ENCODE measurements at regions not wholly inside any gene's neighbourhood (a gene's known extent, or its start where the extent isn't known, plus 50 kb on each side); places are given as distances from the start of the nearest gene placed in this dataset.
"Not testable (repeated sequence)": the region's sequence is repeated elsewhere in the genome, so short reads cannot be mapped to it uniquely, and the experiment has no call there.

GRCh38 chr2:106339609-106340008 lies 128.6 kb downstream of the RGPD3 start:
- DNase-seq: no peak

GRCh38 chr2:106339132-106339531 lies 129.1 kb downstream of the RGPD3 start:
- no peak for DNase-seq

- DNase-seq: no peak
These were observed 130.2 kb downstream of the RGPD3 start for GRCh38 chr2:106338043-106338442.

GRCh38 chr2:106336737-106337136 lies 131.5 kb downstream of the RGPD3 start:
- DNase-seq: no peak

- DNase-seq: no peak
These were observed 132.1 kb downstream of the RGPD3 start for GRCh38 chr2:106336108-106336507.

GRCh38 chr2:106334802-106335201 lies 133.4 kb downstream of the RGPD3 start:
- no peak for DNase-seq

- DNase-seq: not testable (repeated sequence)
These were observed 134.8 kb downstream of the RGPD3 start for GRCh38 chr2:106333253-106333873.

- no peak for DNase-seq
These were observed 136.2 kb downstream of the RGPD3 start for GRCh38 chr2:106332054-106332453.

GRCh38 chr2:106330384-106331261 lies 136.5 kb upstream of the UXS1 start:
- not testable (repeated sequence) for DNase-seq

GRCh38 chr2:106323337-106324013 lies 129.4 kb upstream of the UXS1 start:
- no peak for DNase-seq

GRCh38 chr2:106322281-106322680 lies 128.2 kb upstream of the UXS1 start:
- DNase-seq: no peak

GRCh38 chr2:106320439-106320838 lies 126.3 kb upstream of the UXS1 start:
- DNase-seq: not testable (repeated sequence)

GRCh38 chr2:106316915-106317314 lies 122.8 kb upstream of the UXS1 start:
- no peak for DNase-seq

GRCh38 chr2:106314444-106314843 lies 120.3 kb upstream of the UXS1 start:
- DNase-seq: no peak

GRCh38 chr2:106311041-106311370 lies 116.9 kb upstream of the UXS1 start:
- no peak for DNase-seq

GRCh38 chr2:106307860-106308259 lies 113.8 kb upstream of the UXS1 start:
- no peak for DNase-seq

GRCh38 chr2:106306387-106306786 lies 112.3 kb upstream of the UXS1 start:
- DNase-seq: no peak

GRCh38 chr2:106304612-106305184 lies 110.6 kb upstream of the UXS1 start:
- no peak for DNase-seq

GRCh38 chr2:106299696-106300095 lies 105.6 kb upstream of the UXS1 start:
- DNase-seq: no peak

- no peak for DNase-seq
These were observed 102.2 kb upstream of the UXS1 start for GRCh38 chr2:106296182-106296815.

GRCh38 chr2:106294182-106294581 lies 100.1 kb upstream of the UXS1 start:
- DNase-seq: no peak

GRCh38 chr2:106293271-106293783 lies 99.2 kb upstream of the UXS1 start:
- DNase-seq: no peak

GRCh38 chr2:106292627-106293026 lies 98.5 kb upstream of the UXS1 start:
- no peak for DNase-seq
